AG09319 (cell line): ENCODE measurements at regions not wholly inside any gene's neighbourhood (a gene's known extent, or its start where the extent isn't known, plus 50 kb on each side); places are given as distances from the start of the nearest gene placed in this dataset.

Source experiments
- DNase-seq: peaks from one replicate; pipeline ENCODE4 v3.0.0-alpha.2; 2010; ENCODE audit warnings: low read depth; ENCODE audit errors: extremely low read depth
- TF ChIP-seq, protein P1 (sequence below): IDR thresholded peaks from 2 replicates; pipeline ENCODE4 v1.5.1; 2011; ENCODE audit warnings: low read depth, mild to moderate bottlenecking, inconsistent platforms, low read length, moderate library complexity

DNA sequence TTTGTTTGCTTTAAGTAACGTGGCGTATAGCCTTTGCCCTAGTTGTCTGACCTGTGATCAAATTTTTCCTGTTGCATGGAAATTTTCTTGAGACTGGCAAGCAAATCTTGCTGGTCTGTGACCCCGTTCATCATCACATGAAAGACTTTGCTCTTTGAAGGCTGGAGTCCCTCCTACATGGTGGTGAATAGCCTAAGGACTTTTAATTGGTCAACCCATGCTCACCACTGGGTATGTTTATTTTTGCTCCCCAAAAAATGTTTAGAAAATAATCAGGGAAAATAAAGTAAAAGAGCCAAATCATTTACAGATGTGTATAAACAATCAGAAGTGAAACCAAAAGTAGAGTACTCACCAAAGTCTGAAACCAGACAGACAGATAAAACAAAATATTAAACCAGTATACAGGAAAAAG lies 1075.3 kb upstream of the ALCAM start:
- peak; percentile 11 for DNase-seq
- TF ChIP-seq, protein P1, sequence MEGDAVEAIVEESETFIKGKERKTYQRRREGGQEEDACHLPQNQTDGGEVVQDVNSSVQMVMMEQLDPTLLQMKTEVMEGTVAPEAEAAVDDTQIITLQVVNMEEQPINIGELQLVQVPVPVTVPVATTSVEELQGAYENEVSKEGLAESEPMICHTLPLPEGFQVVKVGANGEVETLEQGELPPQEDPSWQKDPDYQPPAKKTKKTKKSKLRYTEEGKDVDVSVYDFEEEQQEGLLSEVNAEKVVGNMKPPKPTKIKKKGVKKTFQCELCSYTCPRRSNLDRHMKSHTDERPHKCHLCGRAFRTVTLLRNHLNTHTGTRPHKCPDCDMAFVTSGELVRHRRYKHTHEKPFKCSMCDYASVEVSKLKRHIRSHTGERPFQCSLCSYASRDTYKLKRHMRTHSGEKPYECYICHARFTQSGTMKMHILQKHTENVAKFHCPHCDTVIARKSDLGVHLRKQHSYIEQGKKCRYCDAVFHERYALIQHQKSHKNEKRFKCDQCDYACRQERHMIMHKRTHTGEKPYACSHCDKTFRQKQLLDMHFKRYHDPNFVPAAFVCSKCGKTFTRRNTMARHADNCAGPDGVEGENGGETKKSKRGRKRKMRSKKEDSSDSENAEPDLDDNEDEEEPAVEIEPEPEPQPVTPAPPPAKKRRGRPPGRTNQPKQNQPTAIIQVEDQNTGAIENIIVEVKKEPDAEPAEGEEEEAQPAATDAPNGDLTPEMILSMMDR = no peak

DNA sequence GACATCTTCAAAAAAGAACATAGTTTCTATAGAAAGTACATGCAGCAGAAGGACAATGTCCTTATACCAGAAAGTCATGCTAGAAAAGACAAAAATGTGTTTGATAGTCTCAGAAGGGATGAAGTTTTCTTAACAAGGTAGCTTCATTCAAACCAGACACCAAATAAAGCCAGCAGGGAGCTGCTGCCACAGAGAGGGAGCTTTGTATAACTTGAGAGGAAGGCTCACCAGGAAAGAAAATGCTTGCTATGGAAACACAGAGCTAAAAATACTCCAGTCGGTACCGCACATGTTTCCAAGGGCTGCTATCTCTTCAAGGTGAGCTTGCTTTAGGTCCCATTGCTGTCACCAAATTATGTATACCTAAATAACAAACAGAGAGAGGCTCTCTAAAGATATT lies 1074.8 kb upstream of the ALCAM start:
- TF ChIP-seq, protein P1 = no peak
- no peak for DNase-seq

DNA sequence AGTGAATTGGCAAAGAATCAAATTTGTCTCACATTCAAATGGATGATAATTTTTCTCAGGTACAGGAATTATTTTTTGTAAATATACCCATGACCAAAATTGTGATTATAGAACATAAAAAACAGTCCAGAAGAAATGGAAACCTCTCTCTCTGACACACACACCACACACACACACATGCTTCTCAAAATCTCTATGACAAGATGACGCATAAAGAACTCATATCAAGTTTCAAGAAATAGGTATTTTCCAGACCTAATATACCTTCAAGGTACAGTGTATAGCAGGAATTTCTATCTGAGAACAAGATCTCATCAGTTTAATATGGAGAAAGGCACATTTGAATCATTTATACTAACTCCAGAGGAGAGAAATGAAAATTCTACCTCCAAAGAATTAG lies 1069.1 kb upstream of the ALCAM start:
- DNase-seq = no peak
- TF ChIP-seq, protein P1 = no peak

DNA sequence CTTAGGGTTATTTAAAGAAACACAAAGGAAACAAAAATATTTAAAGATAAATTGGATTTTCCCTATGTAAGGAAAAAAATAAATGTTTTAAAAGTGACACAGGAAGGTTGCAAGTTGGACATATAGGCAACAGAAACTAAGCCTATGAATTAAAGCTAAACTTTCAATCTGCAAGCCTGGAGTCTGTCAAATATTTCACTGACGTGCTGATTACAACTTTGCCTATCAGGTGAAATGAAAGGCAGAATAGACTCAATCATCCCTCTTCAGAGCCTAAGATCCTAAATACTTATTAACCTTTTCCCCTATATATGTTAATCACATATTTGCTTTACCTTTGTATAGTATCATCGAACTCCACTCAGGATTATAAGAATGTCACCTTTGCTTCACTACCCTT lies 1068.0 kb upstream of the ALCAM start:
- TF ChIP-seq, protein P1 = no peak
- DNase-seq = no peak

DNA sequence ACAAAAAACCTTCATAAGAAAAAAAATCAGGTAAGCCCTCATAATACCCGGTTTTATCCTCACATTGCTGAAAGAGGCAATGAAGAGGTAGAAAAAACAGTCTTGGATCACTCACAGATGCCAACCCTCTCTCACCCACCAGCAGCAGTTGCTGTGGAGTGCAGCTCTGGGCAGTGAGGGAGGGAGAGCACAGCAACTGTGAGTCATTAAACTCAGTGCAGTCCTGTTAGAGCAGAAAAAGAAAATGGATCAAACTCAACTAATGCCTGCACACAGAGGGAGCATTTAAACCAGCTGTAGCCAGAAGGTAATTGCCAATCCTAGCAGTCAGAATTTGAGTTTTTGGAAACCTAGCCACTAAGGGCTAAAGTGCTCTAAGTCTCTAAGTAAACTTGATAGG lies 1050.6 kb upstream of the ALCAM start:
- no peak for DNase-seq
- TF ChIP-seq, protein P1 = no peak

DNA sequence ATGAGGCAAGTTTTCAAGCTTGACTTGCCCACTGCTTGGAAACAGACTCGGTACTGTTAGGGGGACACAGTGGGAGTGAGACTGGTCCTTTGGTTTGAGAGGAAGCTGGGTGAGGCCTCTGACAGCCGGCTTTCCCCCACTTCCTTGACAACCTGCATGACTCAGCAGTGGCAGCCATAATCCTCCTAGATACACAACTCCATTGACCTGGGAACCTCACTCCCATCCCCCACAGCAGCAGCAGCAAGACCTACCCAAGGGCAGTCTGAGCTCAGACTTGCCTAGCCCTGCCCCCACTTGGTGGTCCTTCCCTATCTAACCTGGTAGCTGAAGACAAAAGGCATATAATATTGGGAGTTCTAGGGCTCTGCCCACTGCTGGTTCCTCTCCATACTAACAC lies 1043.5 kb upstream of the ALCAM start:
- DNase-seq = no peak

DNA sequence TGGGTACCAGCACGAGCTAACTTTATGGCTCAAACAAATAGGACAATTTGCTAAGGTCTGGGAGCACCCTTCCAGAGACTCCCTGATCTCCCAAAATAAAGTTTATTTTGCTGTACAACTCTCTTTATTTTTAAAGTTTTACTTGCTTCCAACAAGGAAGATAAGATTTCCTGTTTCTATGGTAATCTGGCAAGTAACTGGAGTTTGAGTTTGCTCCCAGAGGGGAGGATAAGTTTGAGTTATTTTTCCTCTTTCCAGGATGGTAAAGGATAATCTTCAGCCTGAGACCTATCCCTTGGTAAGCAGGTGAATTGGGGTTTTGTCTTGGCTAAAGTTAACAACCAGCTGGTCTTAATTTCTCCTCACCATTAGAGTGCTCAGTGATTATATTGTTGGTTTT lies 1019.4 kb upstream of the ALCAM start:
- TF ChIP-seq, protein P1 = no peak
- no peak for DNase-seq

More for the DNA sequence above, 1043.5 kb upstream of the ALCAM start:
- TF ChIP-seq, protein P1 = no peak
